ENCODE measurements at regions not wholly inside any gene's neighbourhood (a gene's known extent, or its start where the extent isn't known, plus 50 kb on each side); places are given as distances from the start of the nearest gene placed in this dataset.
A peak's percentile ranks its signal among the peaks of the same experiment; 100 is the strongest.

DNA sequence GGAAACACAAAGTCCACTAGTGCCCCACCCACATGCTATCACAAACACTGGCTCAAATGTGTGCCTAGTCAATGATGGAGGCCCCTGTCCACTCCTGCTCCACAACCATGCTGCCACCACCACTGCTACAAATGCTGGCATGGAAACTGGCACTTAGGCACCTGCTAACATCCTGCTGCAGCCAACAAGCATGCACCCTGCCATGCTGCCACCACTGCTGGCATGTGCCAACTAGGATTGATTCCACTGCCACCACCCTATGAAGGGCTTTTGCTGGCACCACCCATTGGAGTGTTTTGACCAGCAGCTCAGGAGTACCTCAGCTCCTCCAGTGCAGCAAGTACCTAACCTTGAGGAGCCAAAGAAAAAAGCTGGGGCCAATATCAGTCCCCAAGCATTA is 236.6 kb downstream of the CCDC59 start:
- Histone ChIP-seq H3K4me3 (no peak overlapping the region), H3K9me3 (no peaks in the 10 kb centered on the region), H3K27ac (no peak overlapping the region), H3K4me2 (no peak overlapping the region), H3K4me1 (no peaks in the 10 kb centered on the region), H4K20me1 (no peaks in the 10 kb centered on the region), H3K27me3 (no peaks in the 10 kb centered on the region), H3K9ac (no peak overlapping the region), H3K36me3 (no peaks in the 10 kb centered on the region)
- TF ChIP-seq Cebpa-rat (IDR thresholded peaks at IDR 0.05) = no peak

DNA sequence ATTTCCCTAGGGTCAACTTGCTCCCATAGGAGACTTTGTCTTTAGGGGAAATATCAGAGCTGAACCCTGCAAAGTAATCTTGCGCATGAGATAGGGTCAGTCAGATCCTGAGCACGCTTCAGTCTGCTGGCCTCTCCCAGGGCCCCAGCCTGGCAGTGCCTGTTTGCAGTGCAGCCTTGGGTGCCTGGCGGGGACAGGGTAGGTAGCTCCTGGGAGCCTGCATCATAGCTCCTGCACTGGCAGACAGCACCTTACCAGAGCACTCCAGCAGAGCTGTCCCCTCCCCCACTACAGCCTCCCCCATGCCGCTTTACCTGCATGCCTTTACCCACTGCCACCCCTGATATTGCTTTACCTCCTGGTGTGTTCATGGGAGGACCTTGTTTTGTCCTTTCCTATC is 237.3 kb downstream of the CCDC59 start:
- Histone ChIP-seq H3K9ac (no peak overlapping the region), H3K4me2 (no peak overlapping the region), H3K9me3 (no peaks in the 10 kb centered on the region), H4K20me1 (no peaks in the 10 kb centered on the region), H3K4me3 (no peak overlapping the region), H3K27me3 (no peaks in the 10 kb centered on the region), H3K27ac (no peak overlapping the region), H3K36me3 (no peaks in the 10 kb centered on the region), H3K4me1 (no peaks in the 10 kb centered on the region)
- no peak for TF ChIP-seq Cebpa-rat (IDR thresholded peaks at IDR 0.05)

DNA sequence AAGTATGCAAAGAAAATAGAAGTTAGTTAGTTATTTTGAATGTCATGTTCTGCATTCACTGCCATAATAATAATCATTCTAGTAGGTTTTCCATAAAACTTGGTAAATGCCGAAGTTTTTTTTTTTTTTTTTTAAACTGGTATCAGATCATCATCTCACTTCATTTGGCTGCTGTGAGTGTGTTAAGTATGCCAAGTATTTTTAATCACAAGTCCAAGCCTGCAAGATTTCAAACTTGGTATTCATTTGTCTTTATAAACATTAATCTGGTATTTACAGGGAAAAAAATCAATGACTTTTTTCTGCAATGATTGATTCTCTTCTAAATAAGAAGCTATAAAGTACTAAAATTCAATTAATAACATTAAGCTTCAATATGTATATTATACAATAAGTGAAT is 248.9 kb downstream of the CCDC59 start:
- Histone ChIP-seq H3K4me1 (no peaks in the 10 kb centered on the region), H3K4me2 (no peak overlapping the region), H3K27ac (no peak overlapping the region), H3K9ac (no peak overlapping the region), H3K9me3 (no peaks in the 10 kb centered on the region), H3K27me3 (no peaks in the 10 kb centered on the region), H4K20me1 (no peaks in the 10 kb centered on the region), H3K4me3 (no peak overlapping the region), H3K36me3 (no peaks in the 10 kb centered on the region)
- no peak for TF ChIP-seq Cebpa-rat (IDR thresholded peaks at IDR 0.05)

DNA sequence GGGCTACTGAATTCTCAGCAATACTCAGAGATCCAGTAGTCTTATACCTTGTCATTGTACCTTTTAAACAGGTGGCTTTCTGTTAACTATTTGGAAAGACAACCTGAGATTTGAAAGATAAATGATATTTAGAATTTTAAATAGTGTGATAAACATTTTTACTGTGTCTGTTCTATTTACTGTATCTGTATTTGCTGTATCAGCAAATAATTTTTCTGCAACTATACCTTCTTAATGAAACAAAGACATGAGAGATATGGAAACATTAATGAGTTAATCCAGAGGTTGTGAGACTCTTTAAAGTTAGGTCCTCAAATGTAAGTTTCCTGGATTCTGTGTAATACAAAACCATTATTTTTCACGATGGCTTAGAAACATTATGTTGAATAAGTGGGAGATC is 249.6 kb downstream of the CCDC59 start:
- no peaks in the 10 kb centered on the region for H4K20me1 ChIP-seq
- H3K4me3 ChIP-seq = no peak overlapping the region
- no peak overlapping the region for H3K27ac ChIP-seq
- H3K27me3 ChIP-seq = no peaks in the 10 kb centered on the region
- no peaks in the 10 kb centered on the region for H3K4me1 ChIP-seq
- H3K4me2 ChIP-seq = no peak overlapping the region
- H3K9ac ChIP-seq = no peak overlapping the region
- H3K36me3 ChIP-seq = no peaks in the 10 kb centered on the region
- no peak for TF ChIP-seq Cebpa-rat (IDR thresholded peaks at IDR 0.05)
- H3K9me3 ChIP-seq = no peaks in the 10 kb centered on the region

DNA sequence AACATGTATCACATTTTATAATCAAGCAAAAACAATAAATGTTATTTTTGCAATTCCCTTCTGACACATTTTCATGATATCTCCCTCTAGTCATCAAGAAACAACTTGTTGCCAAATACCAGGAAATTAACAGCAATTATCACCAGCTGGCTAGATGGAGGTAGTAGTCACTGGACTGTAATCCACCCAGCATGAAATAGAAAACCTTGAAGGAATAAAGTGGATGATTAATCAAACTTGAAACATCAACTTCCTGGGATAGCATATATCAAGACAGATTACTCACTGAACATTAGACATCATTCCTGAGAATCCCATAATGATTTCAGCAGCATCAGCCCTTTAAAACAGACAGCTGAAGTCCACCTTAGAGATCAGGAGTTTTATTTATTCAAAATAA is 259.0 kb downstream of the CCDC59 start:
- Histone ChIP-seq H3K9me3 (no peaks in the 10 kb centered on the region), H3K4me3 (no peak overlapping the region), H3K36me3 (no peaks in the 10 kb centered on the region), H4K20me1 (no peaks in the 10 kb centered on the region), H3K9ac (no peak overlapping the region), H3K27ac (no peak overlapping the region), H3K4me1 (peaks cover 11% of the 10 kb centered on the region), H3K4me2 (no peak overlapping the region), H3K27me3 (no peaks in the 10 kb centered on the region)
- no peak for TF ChIP-seq Cebpa-rat (IDR thresholded peaks at IDR 0.05)

DNA sequence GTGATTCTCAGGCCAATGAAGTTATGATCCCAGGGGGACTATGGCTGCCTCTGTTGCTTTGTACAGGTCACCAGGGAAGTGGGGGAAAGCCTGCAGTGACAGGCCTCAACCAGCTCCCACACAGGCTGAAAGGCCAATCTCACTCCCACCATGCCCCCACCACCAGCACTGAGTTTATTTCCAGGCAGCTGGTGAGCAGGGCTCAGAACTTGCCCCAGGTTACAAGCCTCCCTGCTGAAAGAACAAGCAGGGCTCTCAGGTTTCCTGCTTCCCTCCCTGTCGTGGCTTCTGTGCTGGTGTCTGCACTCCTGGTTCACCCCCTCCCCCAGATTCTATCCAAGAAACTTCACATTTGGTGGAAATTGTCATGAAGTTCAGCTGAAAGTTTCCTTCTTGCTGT is 260.3 kb downstream of the CCDC59 start:
- peaks cover 11% of the 10 kb centered on the region for H3K4me1 ChIP-seq
- no peaks in the 10 kb centered on the region for H4K20me1 ChIP-seq
- TF ChIP-seq Cebpa-rat (IDR thresholded peaks at IDR 0.05) = no peak
- no peaks in the 10 kb centered on the region for H3K27me3 ChIP-seq
- no peaks in the 10 kb centered on the region for H3K36me3 ChIP-seq
- no peak overlapping the region; the same call in 1 of the 2 replicates for H3K27ac ChIP-seq
- no peak overlapping the region for H3K4me3 ChIP-seq
- peak overlapping the region; percentile 16; the same call in 1 of the 2 replicates for H3K4me2 ChIP-seq
- H3K9ac ChIP-seq = no peak overlapping the region
- no peaks in the 10 kb centered on the region for H3K9me3 ChIP-seq

DNA sequence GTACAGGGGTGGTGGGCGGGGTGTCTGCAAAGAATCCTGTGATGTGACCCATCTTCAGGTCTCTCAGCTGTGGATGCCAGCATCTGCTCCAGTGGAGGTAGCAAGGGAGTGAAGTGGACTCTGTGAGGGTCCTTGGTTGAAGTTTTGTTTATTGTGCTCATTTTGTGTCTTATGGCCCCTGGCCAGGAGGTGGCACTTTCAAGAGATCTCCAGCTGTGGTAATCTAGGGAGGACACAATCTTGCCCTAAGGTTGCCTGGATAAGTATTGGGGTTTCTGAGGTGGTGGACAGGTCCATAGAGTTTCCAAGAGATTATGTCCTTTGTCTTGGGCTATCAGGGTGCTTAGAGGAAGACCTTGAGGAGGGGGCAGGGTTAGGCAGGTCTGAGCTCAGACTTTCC is 260.7 kb downstream of the CCDC59 start:
- no peak overlapping the region for H3K9ac ChIP-seq
- H3K27me3 ChIP-seq = no peaks in the 10 kb centered on the region
- peak overlapping the region; percentile 16; the same call in 1 of the 2 replicates for H3K4me2 ChIP-seq
- no peak overlapping the region; the same call in 1 of the 2 replicates for H3K27ac ChIP-seq
- no peaks in the 10 kb centered on the region for H3K9me3 ChIP-seq
- no peak for TF ChIP-seq Cebpa-rat (IDR thresholded peaks at IDR 0.05)
- peaks cover 11% of the 10 kb centered on the region for H3K4me1 ChIP-seq
- no peak overlapping the region for H3K4me3 ChIP-seq
- H3K36me3 ChIP-seq = no peaks in the 10 kb centered on the region
- H4K20me1 ChIP-seq = no peaks in the 10 kb centered on the region

DNA sequence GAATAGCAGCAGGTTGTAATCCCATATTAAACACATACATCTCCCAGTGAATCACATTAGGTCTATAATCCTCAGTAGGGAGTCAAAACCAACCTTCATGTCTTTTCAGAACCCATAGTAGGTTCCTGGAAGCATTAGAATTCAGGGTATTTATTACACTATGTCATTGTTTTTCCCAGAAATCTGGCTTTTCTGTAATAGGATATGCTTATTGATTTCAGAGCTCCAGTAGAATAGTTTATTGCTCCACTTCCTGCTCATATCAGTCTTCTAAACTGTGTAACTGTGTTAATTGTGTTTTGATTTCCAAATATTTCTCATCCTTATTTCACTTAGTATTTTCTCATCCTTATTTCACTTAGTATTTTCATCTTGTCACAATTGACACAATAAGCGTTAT is 268.0 kb downstream of the CCDC59 start:
- Histone ChIP-seq H3K27ac (no peak overlapping the region), H3K9me3 (no peaks in the 10 kb centered on the region), H3K4me2 (no peak overlapping the region), H3K4me1 (no peaks in the 10 kb centered on the region), H4K20me1 (no peaks in the 10 kb centered on the region), H3K4me3 (no peak overlapping the region), H3K36me3 (no peaks in the 10 kb centered on the region), H3K27me3 (no peaks in the 10 kb centered on the region), H3K9ac (no peak overlapping the region)
- TF ChIP-seq Cebpa-rat (IDR thresholded peaks at IDR 0.05) = no peak

DNA sequence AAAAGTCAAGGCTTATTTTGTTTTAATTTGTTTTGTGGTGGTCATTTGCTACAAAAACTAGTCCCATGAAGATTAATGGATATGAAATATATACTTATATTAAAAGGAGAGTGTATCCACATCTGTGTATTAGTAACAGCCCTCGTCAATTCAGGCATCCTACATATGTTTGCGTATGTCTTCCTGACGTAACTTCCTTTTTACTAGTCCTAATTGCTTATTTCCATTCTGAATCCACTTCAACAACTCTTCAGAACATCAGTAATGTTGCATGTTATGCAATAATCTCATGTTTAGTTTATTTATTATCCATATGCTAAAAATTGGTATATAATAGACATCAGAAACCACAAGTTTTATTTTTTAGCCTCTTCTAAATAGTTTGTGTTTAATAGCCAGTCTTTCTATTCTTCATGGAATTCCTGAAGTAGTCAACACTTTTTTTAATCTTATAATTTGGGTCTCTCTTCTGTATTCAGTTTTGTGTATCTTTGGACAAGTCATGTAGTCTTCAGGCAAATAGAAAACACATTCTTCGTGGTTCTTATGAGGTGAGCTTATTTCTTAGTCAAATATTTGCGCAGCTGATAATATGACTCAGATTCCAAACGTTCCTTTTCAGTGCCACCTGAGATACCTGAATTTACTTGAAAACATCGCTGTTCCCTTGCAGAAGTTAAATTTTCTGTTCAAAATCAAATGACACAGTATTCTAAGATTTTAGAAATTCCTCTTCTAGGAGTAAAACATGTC is 268.6 kb downstream of the CCDC59 start:
- Histone ChIP-seq H3K4me3 (no peak overlapping the region), H3K9ac (no peak overlapping the region), H3K27me3 (no peaks in the 10 kb centered on the region), H3K4me2 (no peak overlapping the region), H3K4me1 (no peaks in the 10 kb centered on the region), H4K20me1 (no peaks in the 10 kb centered on the region), H3K36me3 (no peaks in the 10 kb centered on the region), H3K9me3 (no peaks in the 10 kb centered on the region), H3K27ac (no peak overlapping the region)
- TF ChIP-seq Cebpa-rat (IDR thresholded peaks at IDR 0.05) = no peak

DNA sequence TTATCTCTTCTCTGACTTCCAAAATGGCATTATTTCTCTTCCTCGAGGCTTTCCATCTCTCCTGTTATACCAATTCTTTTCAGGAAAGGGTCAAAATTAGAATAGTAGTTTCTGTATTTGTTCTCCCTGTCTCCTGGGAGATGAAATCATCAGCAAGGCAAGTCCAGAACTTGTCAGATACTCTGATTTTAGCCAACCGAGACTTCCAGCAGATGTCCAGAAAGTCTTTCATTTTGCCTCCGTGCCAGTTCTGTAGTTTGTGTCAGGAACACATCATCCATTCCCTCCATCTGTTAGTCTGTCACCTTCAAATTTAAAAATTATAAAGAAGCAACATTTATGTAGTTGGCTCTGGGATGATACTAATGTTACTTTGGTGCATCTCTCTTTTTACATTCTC is 275.7 kb downstream of the CCDC59 start:
- H3K9me3 ChIP-seq = no peaks in the 10 kb centered on the region
- H3K4me3 ChIP-seq = no peak overlapping the region
- no peaks in the 10 kb centered on the region for H3K27me3 ChIP-seq
- H3K27ac ChIP-seq = no peak overlapping the region
- H3K9ac ChIP-seq = no peak overlapping the region
- no peaks in the 10 kb centered on the region for H3K4me1 ChIP-seq
- H3K36me3 ChIP-seq = no peaks in the 10 kb centered on the region
- no peak for TF ChIP-seq Cebpa-rat (IDR thresholded peaks at IDR 0.05)
- no peaks in the 10 kb centered on the region for H4K20me1 ChIP-seq
- no peak overlapping the region for H3K4me2 ChIP-seq
